ENCODE measurements at regions not wholly inside any gene's neighbourhood (a gene's known extent, or its start where the extent isn't known, plus 50 kb on each side); places are given as distances from the start of the nearest gene placed in this dataset.

- DNase-seq = peak in 4 of 5 donors; percentile 51 to 74 (median 62)
- no peak overlapping the region for H3K4me3 ChIP-seq
- H3K27me3 ChIP-seq = no peaks in the 10 kb centered on the region
- WGBS, 3 donors = 61 to 63% (median 61%) methylated on average over 33 of the region's 33 CpGs
- no peaks in the 10 kb centered on the region for H3K9me3 ChIP-seq
- TF ChIP-seq, protein P1, sequence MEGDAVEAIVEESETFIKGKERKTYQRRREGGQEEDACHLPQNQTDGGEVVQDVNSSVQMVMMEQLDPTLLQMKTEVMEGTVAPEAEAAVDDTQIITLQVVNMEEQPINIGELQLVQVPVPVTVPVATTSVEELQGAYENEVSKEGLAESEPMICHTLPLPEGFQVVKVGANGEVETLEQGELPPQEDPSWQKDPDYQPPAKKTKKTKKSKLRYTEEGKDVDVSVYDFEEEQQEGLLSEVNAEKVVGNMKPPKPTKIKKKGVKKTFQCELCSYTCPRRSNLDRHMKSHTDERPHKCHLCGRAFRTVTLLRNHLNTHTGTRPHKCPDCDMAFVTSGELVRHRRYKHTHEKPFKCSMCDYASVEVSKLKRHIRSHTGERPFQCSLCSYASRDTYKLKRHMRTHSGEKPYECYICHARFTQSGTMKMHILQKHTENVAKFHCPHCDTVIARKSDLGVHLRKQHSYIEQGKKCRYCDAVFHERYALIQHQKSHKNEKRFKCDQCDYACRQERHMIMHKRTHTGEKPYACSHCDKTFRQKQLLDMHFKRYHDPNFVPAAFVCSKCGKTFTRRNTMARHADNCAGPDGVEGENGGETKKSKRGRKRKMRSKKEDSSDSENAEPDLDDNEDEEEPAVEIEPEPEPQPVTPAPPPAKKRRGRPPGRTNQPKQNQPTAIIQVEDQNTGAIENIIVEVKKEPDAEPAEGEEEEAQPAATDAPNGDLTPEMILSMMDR (IDR thresholded peaks at IDR 0.05) = peak; percentile 80 to 82 (median 81)
- no peak for TF ChIP-seq POLR2A (IDR thresholded peaks at IDR 0.05)
- intact Hi-C loops (cut with DNase I) = loop anchor here in 2 of 4 donors (5.0 kb wide), 1 partner anchor 60 kb away; no protein-coding TSS in a partner anchor
- no peaks in the 10 kb centered on the region for H3K4me1 ChIP-seq (ENCODE audit: insufficient read depth)
- H3K27ac ChIP-seq = no peak overlapping the region
- H3K36me3 ChIP-seq = no peaks in the 10 kb centered on the region
These were observed 197.9 kb upstream of the ADAMTS16 start for GRCh38 chr5:4941957-4942830.

- Histone ChIP-seq H3K27ac (no peak overlapping the region), H3K36me3 (no peaks in the 10 kb centered on the region), H3K4me3 (no peak overlapping the region), H3K4me1 (ENCODE audit: insufficient read depth) (no peaks in the 10 kb centered on the region), H3K9me3 (no peaks in the 10 kb centered on the region), H3K27me3 (no peaks in the 10 kb centered on the region)
- intact Hi-C loops (cut with DNase I) = loop anchor here in 2 of 4 donors (5.0 kb wide), 1 partner anchor 61 kb away; no protein-coding TSS in a partner anchor
- peak in 1 of 5 donors; percentile 28 for DNase-seq
- TF ChIP-seq, protein P1 (IDR thresholded peaks at IDR 0.05) = no peak
- TF ChIP-seq POLR2A (IDR thresholded peaks at IDR 0.05) (no peak), EP300 (IDR thresholded peaks at IDR 0.05) (no peak)
- 93 to 97% (median 96%) methylated on average over 9 of the region's 9 CpGs for WGBS, 3 donors
These were observed 197.3 kb upstream of the ADAMTS16 start for GRCh38 chr5:4942831-4943178.

- DNase-seq = no peak
- Histone ChIP-seq H3K27me3 (no peaks in the 10 kb centered on the region), H3K27ac (no peak overlapping the region), H3K9me3 (no peaks in the 10 kb centered on the region), H3K4me3 (no peak overlapping the region), H3K4me1 (ENCODE audit: insufficient read depth) (peaks cover 3% of the 10 kb centered on the region), H3K36me3 (no peaks in the 10 kb centered on the region)
- WGBS, 3 donors = 94 to 97% (median 97%) methylated on average over 7 of the region's 7 CpGs
- TF ChIP-seq POLR2A (IDR thresholded peaks at IDR 0.05) = no peak
- TF ChIP-seq EP300 (IDR thresholded peaks at IDR 0.05) = no peak
- TF ChIP-seq, protein P1 (IDR thresholded peaks at IDR 0.05) = no peak
- intact Hi-C loops (cut with DNase I) = no loop called here
These were observed 194.8 kb upstream of the ADAMTS16 start for GRCh38 chr5:4945296-4945695.

DNA sequence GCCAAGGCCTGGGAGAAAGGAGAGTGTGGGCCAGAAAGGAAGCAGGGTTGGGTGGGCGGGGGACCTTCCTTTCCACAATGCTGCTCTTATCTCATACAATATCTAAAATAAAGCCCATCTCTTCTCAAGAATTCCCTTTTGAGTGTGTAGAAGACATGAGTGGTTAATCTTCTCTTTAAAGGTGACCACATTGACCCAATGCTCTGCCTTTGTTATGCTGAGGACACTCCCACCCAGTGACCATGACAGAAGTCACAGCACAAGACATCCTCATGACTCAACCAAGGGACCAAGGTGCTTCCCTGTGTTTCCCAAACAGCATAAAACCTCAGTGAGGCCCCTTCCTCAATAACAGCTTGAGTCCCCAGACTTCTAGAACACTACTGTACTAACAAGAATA is 193.0 kb upstream of the ADAMTS16 start:
- H3K36me3 ChIP-seq = no peaks in the 10 kb centered on the region
- no peak for DNase-seq
- peaks cover 3% of the 10 kb centered on the region for H3K4me1 ChIP-seq (ENCODE audit: insufficient read depth)
- H3K27ac ChIP-seq = no peak overlapping the region
- intact Hi-C loops (cut with DNase I) = no loop called here
- no peaks in the 10 kb centered on the region for H3K27me3 ChIP-seq
- no peak overlapping the region for H3K4me3 ChIP-seq
- TF ChIP-seq, protein P1 (IDR thresholded peaks at IDR 0.05) = no peak
- TF ChIP-seq POLR2A (IDR thresholded peaks at IDR 0.05) (no peak), EP300 (IDR thresholded peaks at IDR 0.05) (no peak)
- no peaks in the 10 kb centered on the region for H3K9me3 ChIP-seq
- WGBS, 3 donors = 93 to 95% (median 95%) methylated on average over 1 of the region's 1 CpG

All from ovary (tissue), 7 donors.